Endothelial cell (in vitro differentiated cells): ENCODE measurements at regions not wholly inside any gene's neighbourhood (a gene's known extent, or its start where the extent isn't known, plus 50 kb on each side); places are given as distances from the start of the nearest gene placed in this dataset.
"Not testable (repeated sequence)": the region's sequence is repeated elsewhere in the genome, so short reads cannot be mapped to it uniquely, and the experiment has no call there.

Experiments used
- DNase-seq: peaks from one replicate; pipeline ENCODE4 v3.0.0; 2021; ENCODE audit warnings: low spot score
- H3K27ac Mint-ChIP-seq: one replicate; pipeline ENCODE4 v1.8.0; 2021; ENCODE audit warnings: mixed read lengths, inconsistent platforms; ENCODE audit not compliant: unreplicated experiment
- H3K27me3 Mint-ChIP-seq: one replicate; pipeline ENCODE4 v1.8.0; 2021; ENCODE audit warnings: mild to moderate bottlenecking, moderate library complexity, mixed read lengths, inconsistent platforms; ENCODE audit not compliant: unreplicated experiment
- H3K36me3 Mint-ChIP-seq: one replicate; pipeline ENCODE4 v1.8.0; 2021; ENCODE audit warnings: mild to moderate bottlenecking, low read depth, mixed read lengths, inconsistent platforms; ENCODE audit not compliant: unreplicated experiment
- H3K4me1 Mint-ChIP-seq: one replicate; pipeline ENCODE4 v1.8.0; 2021; ENCODE audit warnings: mild to moderate bottlenecking, mixed read lengths, inconsistent platforms; ENCODE audit not compliant: unreplicated experiment
- H3K4me3 Mint-ChIP-seq: one replicate; pipeline ENCODE4 v1.8.0; 2021; ENCODE audit warnings: mild to moderate bottlenecking, mixed read lengths, inconsistent platforms; ENCODE audit not compliant: unreplicated experiment
- H3K9me3 Mint-ChIP-seq: one replicate; pipeline ENCODE4 v1.8.0; 2021; ENCODE audit warnings: mixed read lengths, inconsistent platforms; ENCODE audit not compliant: unreplicated experiment
- TF ChIP-seq, protein P1 (sequence below): fragments of 200-600 bp; sonication (generic); IDR thresholded peaks from one replicate; pipeline ENCODE4 v1.5.0; 2021; ENCODE audit warnings: antibody characterized with exemption; ENCODE audit not compliant: unreplicated experiment

- H3K36me3 Mint-ChIP-seq, H3K27ac Mint-ChIP-seq, H3K4me1 Mint-ChIP-seq, DNase-seq, H3K9me3 Mint-ChIP-seq, H3K27me3 Mint-ChIP-seq, H3K4me3 Mint-ChIP-seq: not testable (repeated sequence)
Observed at GRCh38 chr1:222470252-222470805, 77.6 kb downstream of the HHIPL2 start.

- peaks cover 8% of the 10 kb centered on the region for H3K36me3 Mint-ChIP-seq
- H3K4me1 Mint-ChIP-seq = peaks cover 9% of the 10 kb centered on the region
- DNase-seq = no peak
- no peaks in the 10 kb centered on the region for H3K9me3 Mint-ChIP-seq
- no peak overlapping the region for H3K27ac Mint-ChIP-seq
- no peak overlapping the region for H3K4me3 Mint-ChIP-seq
- peaks cover 11% of the 10 kb centered on the region for H3K27me3 Mint-ChIP-seq
- TF ChIP-seq, protein P1, sequence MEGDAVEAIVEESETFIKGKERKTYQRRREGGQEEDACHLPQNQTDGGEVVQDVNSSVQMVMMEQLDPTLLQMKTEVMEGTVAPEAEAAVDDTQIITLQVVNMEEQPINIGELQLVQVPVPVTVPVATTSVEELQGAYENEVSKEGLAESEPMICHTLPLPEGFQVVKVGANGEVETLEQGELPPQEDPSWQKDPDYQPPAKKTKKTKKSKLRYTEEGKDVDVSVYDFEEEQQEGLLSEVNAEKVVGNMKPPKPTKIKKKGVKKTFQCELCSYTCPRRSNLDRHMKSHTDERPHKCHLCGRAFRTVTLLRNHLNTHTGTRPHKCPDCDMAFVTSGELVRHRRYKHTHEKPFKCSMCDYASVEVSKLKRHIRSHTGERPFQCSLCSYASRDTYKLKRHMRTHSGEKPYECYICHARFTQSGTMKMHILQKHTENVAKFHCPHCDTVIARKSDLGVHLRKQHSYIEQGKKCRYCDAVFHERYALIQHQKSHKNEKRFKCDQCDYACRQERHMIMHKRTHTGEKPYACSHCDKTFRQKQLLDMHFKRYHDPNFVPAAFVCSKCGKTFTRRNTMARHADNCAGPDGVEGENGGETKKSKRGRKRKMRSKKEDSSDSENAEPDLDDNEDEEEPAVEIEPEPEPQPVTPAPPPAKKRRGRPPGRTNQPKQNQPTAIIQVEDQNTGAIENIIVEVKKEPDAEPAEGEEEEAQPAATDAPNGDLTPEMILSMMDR = no peak
Observed at GRCh38 chr1:222466150-222466865, 81.6 kb downstream of the HHIPL2 start.

DNA sequence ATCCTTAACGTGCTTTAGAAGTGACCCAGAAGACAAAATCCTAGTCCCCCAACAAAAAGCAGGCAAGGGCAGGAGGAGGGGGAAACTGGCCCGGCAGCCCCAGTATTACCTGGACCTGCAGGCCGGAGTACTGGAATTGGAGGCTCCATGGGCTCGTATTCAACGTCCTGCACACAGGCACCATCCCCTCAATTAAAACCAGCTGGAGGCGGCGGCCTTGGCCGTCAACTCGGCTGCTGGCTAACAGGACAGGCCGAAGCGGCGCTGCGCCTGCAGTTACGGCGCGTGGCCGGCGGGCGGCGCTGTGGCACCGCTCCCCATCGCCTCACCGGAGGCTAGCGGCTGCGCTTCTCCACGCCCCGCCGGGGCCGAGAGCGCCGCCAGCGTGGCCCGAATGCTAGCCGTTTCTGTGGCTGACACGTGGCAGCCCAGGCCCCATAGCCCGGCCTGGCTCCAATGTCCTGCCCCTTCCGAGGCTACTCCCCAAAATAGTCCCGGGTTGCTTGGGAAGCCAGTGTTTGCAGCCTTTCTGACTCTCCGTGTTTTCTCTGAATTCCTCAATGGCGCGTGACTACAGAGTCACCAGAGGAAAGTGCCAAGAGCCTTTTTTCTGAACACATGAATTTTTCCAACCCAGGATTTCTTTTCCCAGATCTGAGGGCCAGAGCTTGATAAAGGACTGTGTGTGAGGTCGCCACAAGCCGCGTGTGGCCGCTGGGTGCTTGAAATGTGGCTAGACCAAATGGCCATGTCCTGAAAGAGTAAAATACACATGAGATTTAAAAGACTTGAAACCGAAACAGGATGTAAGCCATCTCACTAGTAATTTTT, 82.5 kb downstream of the HHIPL2 start:
- Mint-ChIP-seq H3K27me3 (peaks cover 11% of the 10 kb centered on the region), H3K27ac (peak overlapping the region; percentile 92), H3K4me3 (peak overlapping the region; percentile 87), H3K9me3 (no peaks in the 10 kb centered on the region), H3K4me1 (peaks cover 9% of the 10 kb centered on the region), H3K36me3 (peaks cover 8% of the 10 kb centered on the region)
- DNase-seq = peak; percentile 97
- TF ChIP-seq, protein P1 = peak; percentile 100

DNA sequence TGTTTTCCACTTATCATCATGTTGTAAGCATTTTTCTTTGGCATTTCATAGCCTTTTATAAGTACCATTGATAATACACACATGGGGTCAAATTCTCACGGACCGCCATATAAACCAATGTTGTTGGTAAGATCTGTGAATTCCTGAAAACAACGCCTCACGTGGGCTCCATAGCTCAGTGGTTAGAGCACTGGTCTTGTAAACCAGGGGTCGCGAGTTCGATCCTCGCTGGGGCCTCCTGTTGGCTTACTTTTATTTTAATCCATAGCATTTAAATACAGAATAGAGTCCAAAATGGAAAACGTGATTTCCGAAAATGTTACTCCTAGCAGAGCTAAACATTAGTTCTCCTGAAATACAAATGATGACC, 83.1 kb downstream of the HHIPL2 start:
- H3K27ac Mint-ChIP-seq = no peak overlapping the region
- peak overlapping the region; percentile 87 for H3K4me3 Mint-ChIP-seq
- DNase-seq = peak; percentile 64
- no peaks in the 10 kb centered on the region for H3K9me3 Mint-ChIP-seq
- H3K36me3 Mint-ChIP-seq = peaks cover 8% of the 10 kb centered on the region
- H3K27me3 Mint-ChIP-seq = peaks cover 14% of the 10 kb centered on the region
- TF ChIP-seq, protein P1 = no peak
- peaks cover 9% of the 10 kb centered on the region for H3K4me1 Mint-ChIP-seq

DNA sequence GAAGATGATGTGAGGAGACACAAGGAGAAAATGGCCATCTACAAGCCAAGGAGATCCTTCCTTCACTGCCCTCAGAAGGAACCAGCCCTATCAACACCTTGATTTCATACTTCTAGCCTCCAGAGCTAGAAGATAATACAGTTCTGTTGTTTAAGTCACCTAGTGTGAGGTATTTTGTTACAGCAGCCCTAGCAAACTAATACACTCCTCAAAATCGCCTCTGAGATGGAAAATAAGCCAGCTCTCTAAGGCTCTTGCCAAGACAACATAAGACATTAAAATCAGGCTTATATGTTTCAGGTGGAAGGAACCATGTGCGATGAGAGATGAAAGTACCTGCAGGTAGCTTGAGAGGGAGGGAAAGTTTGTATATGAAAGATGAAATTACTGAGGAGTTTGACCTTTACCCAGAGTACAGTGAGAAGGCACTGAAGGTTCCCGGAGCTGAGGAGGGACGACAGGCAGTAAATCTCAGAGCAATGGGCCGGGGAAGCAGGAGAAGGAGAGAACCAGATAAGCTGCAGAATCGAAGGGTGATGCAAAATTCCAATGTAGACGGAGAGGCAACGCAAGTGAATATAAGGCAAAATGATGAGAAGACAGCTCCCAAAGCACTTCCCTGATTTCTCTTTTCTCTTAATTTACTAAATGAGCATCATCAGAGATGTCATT, 84.7 kb downstream of the HHIPL2 start:
- H3K27ac Mint-ChIP-seq = no peak overlapping the region
- peaks cover 8% of the 10 kb centered on the region for H3K36me3 Mint-ChIP-seq
- H3K27me3 Mint-ChIP-seq = peaks cover 15% of the 10 kb centered on the region

More for the DNA sequence above, 84.7 kb downstream of the HHIPL2 start:
- Mint-ChIP-seq H3K4me1 (peaks cover 9% of the 10 kb centered on the region), H3K4me3 (no peak overlapping the region), H3K9me3 (no peaks in the 10 kb centered on the region)
- no peak for DNase-seq
- TF ChIP-seq, protein P1 = no peak
